ENCODE measurements at regions not wholly inside any gene's neighbourhood (a gene's known extent, or its start where the extent isn't known, plus 50 kb on each side); places are given as distances from the start of the nearest gene placed in this dataset.

DNA sequence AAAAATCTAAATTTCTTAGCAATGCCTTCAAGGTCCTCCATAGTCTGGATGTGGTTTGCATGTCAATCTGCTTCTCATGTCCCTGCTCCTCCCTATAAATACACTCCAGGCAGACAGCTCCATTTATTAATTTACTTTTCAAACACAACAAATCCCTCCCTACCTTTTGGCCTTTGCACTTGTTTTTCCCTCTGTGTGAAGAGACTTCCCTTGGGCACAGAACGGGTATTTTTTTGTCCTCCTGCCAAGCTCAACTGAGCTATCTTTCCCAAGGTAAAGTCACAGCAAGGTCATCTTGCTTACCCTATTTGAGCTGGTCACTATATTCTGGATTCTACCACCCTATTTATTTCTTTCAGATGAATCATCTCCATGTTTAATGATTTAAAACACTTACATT is 159.6 kb upstream of the ANKH start:
- TF ChIP-seq, protein P1, sequence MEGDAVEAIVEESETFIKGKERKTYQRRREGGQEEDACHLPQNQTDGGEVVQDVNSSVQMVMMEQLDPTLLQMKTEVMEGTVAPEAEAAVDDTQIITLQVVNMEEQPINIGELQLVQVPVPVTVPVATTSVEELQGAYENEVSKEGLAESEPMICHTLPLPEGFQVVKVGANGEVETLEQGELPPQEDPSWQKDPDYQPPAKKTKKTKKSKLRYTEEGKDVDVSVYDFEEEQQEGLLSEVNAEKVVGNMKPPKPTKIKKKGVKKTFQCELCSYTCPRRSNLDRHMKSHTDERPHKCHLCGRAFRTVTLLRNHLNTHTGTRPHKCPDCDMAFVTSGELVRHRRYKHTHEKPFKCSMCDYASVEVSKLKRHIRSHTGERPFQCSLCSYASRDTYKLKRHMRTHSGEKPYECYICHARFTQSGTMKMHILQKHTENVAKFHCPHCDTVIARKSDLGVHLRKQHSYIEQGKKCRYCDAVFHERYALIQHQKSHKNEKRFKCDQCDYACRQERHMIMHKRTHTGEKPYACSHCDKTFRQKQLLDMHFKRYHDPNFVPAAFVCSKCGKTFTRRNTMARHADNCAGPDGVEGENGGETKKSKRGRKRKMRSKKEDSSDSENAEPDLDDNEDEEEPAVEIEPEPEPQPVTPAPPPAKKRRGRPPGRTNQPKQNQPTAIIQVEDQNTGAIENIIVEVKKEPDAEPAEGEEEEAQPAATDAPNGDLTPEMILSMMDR (IDR thresholded peaks at IDR 0.05), result no peak
- TF ChIP-seq EP300 (IDR thresholded peaks at IDR 0.05), result no peak
- TF ChIP-seq POLR2AphosphoS5 (IDR thresholded peaks at IDR 0.05), result no peak
